ENCODE measurements at regions not wholly inside any gene's neighbourhood (a gene's known extent, or its start where the extent isn't known, plus 50 kb on each side); places are given as distances from the start of the nearest gene placed in this dataset.

DNA sequence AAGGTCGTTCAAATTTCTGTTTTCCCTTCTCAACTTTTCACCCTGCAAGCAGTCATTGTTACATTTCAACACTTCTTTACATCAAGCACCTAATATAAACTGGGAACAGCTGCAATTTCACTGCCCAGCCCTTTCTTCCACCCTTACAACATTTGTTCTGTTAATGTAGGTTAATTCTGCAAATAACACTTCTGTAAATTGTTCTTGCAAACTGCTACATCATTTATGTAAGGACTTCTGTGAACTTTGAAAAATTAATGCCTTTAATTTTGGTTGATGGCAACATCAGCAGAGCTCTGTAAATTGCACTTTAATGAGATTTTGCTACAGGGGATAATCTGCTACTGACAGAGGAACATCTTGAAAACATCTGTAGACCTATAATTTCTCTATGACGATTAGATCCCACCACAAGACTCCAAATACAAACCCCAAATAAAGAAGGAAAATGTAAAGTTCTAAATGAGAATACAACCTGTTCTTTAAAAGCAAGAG lies 93.5 kb downstream of the ZIC4 start:
- no peak overlapping the region for H3K4me3 ChIP-seq
- intact Hi-C loops (cut with DNase I) = no loop called here
- 23 to 33% methylated on average over 2 of the region's 2 CpGs for WGBS, 2 donors
- H3K4me1 ChIP-seq = no peaks in the 10 kb centered on the region
- no peaks in the 10 kb centered on the region for H3K36me3 ChIP-seq
- no peaks in the 10 kb centered on the region for H3K27me3 ChIP-seq
- ATAC-seq (no peak), FAIRE-seq (no peak), DNase-seq (no peak)
- TF ChIP-seq, protein P1, sequence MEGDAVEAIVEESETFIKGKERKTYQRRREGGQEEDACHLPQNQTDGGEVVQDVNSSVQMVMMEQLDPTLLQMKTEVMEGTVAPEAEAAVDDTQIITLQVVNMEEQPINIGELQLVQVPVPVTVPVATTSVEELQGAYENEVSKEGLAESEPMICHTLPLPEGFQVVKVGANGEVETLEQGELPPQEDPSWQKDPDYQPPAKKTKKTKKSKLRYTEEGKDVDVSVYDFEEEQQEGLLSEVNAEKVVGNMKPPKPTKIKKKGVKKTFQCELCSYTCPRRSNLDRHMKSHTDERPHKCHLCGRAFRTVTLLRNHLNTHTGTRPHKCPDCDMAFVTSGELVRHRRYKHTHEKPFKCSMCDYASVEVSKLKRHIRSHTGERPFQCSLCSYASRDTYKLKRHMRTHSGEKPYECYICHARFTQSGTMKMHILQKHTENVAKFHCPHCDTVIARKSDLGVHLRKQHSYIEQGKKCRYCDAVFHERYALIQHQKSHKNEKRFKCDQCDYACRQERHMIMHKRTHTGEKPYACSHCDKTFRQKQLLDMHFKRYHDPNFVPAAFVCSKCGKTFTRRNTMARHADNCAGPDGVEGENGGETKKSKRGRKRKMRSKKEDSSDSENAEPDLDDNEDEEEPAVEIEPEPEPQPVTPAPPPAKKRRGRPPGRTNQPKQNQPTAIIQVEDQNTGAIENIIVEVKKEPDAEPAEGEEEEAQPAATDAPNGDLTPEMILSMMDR (IDR thresholded peaks at IDR 0.05) = no peak
- H3K27ac ChIP-seq = no peak overlapping the region
- no peaks in the 10 kb centered on the region for H3K9me3 ChIP-seq

DNA sequence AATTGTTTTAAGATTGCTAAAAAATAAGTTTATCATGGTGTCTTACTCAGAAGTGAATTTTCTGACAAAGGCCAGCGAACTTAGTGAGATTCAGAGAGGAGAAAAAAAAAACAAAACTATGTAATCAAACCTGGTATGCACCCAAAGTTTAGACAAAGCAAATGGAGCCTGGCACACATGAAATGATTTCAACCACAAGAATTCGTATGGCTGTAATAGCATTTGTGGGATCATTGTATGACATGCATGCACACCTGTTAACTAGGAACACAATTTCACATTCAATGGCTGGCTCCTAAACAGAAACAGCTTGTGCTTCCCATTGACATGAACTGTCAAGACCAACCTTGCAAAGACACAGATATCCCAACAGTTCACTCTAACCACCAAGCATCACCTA lies 94.6 kb downstream of the ZIC4 start:
- DNase-seq (no peak), ATAC-seq (no peak), FAIRE-seq (no peak)
- TF ChIP-seq, protein P1 (IDR thresholded peaks at IDR 0.05) = no peak
- 51 to 60% methylated on average over 2 of the region's 2 CpGs for WGBS, 2 donors
- Histone ChIP-seq H3K27me3 (no peaks in the 10 kb centered on the region), H3K27ac (no peak overlapping the region), H3K4me3 (no peak overlapping the region), H3K4me1 (no peaks in the 10 kb centered on the region), H3K36me3 (no peaks in the 10 kb centered on the region), H3K9me3 (no peaks in the 10 kb centered on the region)
- intact Hi-C loops (cut with DNase I) = no loop called here

DNA sequence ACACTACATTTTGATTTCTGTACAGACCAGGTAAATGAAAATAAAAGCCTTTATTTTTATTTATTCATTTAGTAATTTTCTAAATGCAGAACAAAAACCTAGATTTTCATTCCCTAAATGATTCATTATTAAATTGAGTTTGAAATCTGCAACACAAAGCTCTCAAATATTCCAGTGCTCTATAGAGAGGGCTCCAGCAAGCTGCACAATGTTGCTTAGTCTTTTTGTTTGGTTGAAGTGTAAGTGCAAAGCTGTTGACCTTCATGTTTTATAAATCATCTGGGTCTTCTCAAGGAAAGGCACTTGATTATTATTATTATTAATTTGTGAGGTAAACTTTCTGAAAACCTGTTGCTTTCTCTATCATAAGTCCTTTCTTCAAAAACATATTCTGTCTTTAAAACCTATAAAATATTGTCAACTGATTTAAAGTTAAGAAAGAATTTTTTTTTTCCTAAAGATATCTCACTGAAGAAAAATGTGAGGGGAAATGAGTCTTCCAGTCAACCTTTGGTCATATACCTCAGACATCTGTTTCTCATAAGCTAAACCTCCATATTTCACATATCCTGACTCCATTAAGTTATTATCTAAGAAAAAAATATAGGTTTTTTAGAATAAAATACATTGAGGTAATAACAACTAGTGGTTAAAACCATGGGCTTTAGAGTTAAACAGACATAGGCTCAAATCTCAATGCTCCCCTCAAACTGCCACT lies 100.7 kb downstream of the ZIC4 start:
- H3K27ac ChIP-seq = no peak overlapping the region
- H3K9me3 ChIP-seq = no peaks in the 10 kb centered on the region
- H3K27me3 ChIP-seq = no peaks in the 10 kb centered on the region
- TF ChIP-seq, protein P1 (IDR thresholded peaks at IDR 0.05) = no peak
- no peaks in the 10 kb centered on the region for H3K36me3 ChIP-seq
- H3K4me1 ChIP-seq = no peaks in the 10 kb centered on the region
- no peak for FAIRE-seq
- intact Hi-C loops (cut with DNase I) = no loop called here
- H3K4me3 ChIP-seq = no peak overlapping the region
- ATAC-seq = no peak
- DNase-seq = no peak

DNA sequence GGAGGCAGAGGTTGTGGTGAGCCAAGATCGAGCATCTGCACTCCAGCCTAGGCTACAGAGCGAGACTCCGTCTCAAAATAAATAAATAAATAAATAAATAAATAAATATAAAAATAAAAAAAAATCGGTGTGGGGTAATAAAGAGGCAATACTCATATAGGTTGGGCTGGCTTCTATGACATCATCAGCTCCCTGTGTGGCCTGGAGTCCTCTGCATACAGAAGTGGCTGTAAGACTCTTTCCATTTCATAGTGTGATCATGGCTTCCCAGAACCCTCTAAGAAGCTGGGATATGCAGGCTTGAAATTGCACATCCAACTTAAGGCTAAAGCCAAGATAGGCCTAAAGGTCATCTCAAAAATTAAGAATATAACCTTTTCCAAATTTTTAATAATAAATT lies 101.6 kb downstream of the ZIC4 start:
- ATAC-seq = no peak
- Histone ChIP-seq H3K27me3 (no peaks in the 10 kb centered on the region), H3K9me3 (no peaks in the 10 kb centered on the region), H3K36me3 (no peaks in the 10 kb centered on the region), H3K4me3 (no peak overlapping the region), H3K4me1 (no peaks in the 10 kb centered on the region), H3K27ac (no peak overlapping the region)
- DNase-seq = no peak
- WGBS, 2 donors = 85 to 89% methylated on average over 4 of the region's 4 CpGs
- intact Hi-C loops (cut with DNase I) = no loop called here
- FAIRE-seq = no peak
- TF ChIP-seq, protein P1 (IDR thresholded peaks at IDR 0.05) = no peak

DNA sequence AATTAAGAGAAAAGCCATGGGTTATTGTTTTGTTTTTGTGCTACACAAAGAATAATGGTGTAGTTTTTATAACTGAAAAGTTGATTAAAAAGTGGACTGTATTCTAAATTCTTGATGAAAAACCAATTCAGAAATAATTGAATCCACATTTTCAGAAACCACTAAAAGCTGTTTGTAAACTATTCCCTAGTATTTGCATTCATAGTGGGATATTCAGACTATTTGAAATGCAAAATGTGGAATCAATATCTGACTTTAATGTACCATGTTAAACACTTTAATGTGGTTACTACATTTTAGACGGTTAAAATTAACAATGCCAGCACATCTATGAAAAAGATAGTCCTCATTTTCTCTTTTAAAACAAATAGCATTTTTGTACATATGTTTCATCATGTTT lies 104.6 kb downstream of the ZIC4 start:
- Histone ChIP-seq H3K9me3 (no peaks in the 10 kb centered on the region), H3K27me3 (peaks cover 0 to 5% (median 0%) of the 10 kb centered on the region in 4 donors), H3K36me3 (no peaks in the 10 kb centered on the region), H3K27ac (no peak overlapping the region), H3K4me1 (no peaks in the 10 kb centered on the region), H3K4me3 (no peak overlapping the region)
- intact Hi-C loops (cut with DNase I) = no loop called here
- TF ChIP-seq, protein P1 (IDR thresholded peaks at IDR 0.05) = no peak
- no peak for FAIRE-seq
- ATAC-seq = no peak
- 33 to 50% methylated on average over 1 of the region's 1 CpG for WGBS, 2 donors
- DNase-seq = no peak
